Right lobe of liver (tissue), 6 donors: ENCODE measurements at regions not wholly inside any gene's neighbourhood (a gene's known extent, or its start where the extent isn't known, plus 50 kb on each side); places are given as distances from the start of the nearest gene placed in this dataset.

Source experiments
- ATAC-seq, 4 donors: fragments of 200-7000 bp; cut with Tn5 transposase; one replicate each; pipeline ENCODE4 v1.9.1; 2020; ENCODE audit warnings: mild to moderate bottlenecking in 4 of 4, moderate library complexity in 4 of 4
- DNase-seq, 3 donors: peaks; one replicate each; pipeline ENCODE4 v3.0.0-alpha.2; 2020
- H3K27ac ChIP-seq, 3 donors: fragments of 200-600 bp; one replicate each; pipeline ENCODE4 v1.8.0; 2022
- H3K27me3 ChIP-seq, 2 donors: fragments of 200-600 bp; one replicate each; pipeline ENCODE4 v1.8.0; 2022
- H3K36me3 ChIP-seq, 4 donors: fragments of 200-600 bp; sonication (generic) in 1 of 4; one replicate each; pipeline versions ENCODE4 v1.5.1 to v1.8.0; 2017 to 2022; ENCODE audit warnings: control low read depth in 1 of 4
- H3K4me1 ChIP-seq, 4 donors: fragments of 200-600 bp; sonication (generic) in 1 of 4; one replicate each; pipeline versions ENCODE4 v1.5.1 to v1.8.0; 2017 to 2022; ENCODE audit warnings: control low read depth in 1 of 4
- H3K4me3 ChIP-seq, 3 donors: fragments of 200-600 bp; one replicate each; pipeline ENCODE4 v1.8.0; 2022
- H3K9me3 ChIP-seq, 4 donors: fragments of 200-600 bp; sonication (generic) in 1 of 4; one replicate each; pipeline versions ENCODE4 v1.5.1 to v1.8.0; 2017 to 2022; ENCODE audit warnings: control low read depth in 1 of 4
- POLR2A ChIP-seq: fragments of 450-650 bp; IDR thresholded peaks from one replicate; pipeline ENCODE4 v1.6.1; 2017; ENCODE audit warnings: antibody characterized with exemption, mild to moderate bottlenecking
- WGBS: methylation state at CpG from one replicate; pipeline ENCODE4 v1.1.6; 2018; ENCODE audit warnings: low coverage, low lambda C conversion rate; ENCODE audit not compliant: insufficient coverage; ENCODE audit errors: missing lambda C conversion rate; 5-methylcytosine and 5-hydroxymethylcytosine counted together
- intact Hi-C, 2 donors: fragments of 100-400 bp; cut with DNase I; formaldehyde crosslinking; loops; one replicate each; pipeline versions ENCODE4 v1.11.2 to v1.14.1; 2022
- TF ChIP-seq, protein P1 (sequence below), 4 donors: fragments of 200-600 bp in 3 of 4; fragments of 450-650 bp in 1 of 4; IDR thresholded peaks; one replicate each; pipeline versions ENCODE4 v1.5.1 to v1.8.0; 2016 to 2022; ENCODE audit warnings: antibody characterized with exemption in 4 of 4, mild to moderate bottlenecking in 2 of 4
- donor health status: DM: no; HTN: yes; CAD: no.
- donor health status: DM: no; HTN: no; CAD: no.
- donor health status: DM: no; HTN: no; CAD: no.
- donor health status: DM: no; HTN: yes; CAD: no.
- donor health status: DM: no; HTN: yes; CAD: no.

GRCh38 chr13:48593536-48593935 lies 60.2 kb upstream of the CYSLTR2 start:
- ATAC-seq (no peak), DNase-seq (no peak)
- intact Hi-C loops: loop anchor here in 1 of 2 donors (10.0 kb wide), 1 partner anchor 171 kb away; no protein-coding TSS in a partner anchor

DNA sequence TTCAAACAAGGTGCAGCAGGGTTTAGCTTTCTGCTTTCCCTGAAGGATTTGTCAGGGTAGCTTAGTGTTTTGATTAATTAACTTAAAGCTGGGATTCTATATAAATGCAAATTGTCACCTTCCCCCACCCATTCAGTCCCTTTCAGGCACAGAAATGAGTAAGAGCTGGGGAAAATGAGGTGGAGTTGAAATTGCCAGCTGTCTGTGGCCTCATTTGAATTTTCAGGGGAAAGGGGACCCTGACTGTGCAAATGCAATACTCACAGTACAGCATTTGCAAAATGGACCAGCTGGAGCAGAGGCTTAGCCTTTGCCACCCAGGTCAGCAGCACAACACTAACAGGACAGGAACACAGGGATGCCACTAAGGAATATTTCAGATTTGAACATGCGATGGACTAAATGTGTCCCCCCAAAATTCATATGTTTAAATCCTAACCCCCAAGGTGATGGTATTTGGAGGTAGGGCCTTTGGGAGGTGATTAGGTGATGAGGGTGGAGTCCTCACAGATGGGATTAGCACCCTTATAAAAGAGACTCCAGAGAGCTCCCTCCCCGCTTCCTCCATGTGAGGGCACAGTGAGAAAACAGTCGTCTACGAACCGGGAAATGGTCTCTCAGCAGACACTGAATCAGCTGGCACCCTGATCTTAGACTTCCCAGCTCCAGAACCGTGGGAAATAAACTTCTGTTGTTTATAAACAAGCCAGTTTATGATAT lies 59.5 kb upstream of the CYSLTR2 start:
- Histone ChIP-seq H3K27ac (no peak overlapping the region), H3K4me3 (no peak overlapping the region), H3K27me3 (no peaks in the 10 kb centered on the region), H3K36me3 (no peaks in the 10 kb centered on the region), H3K9me3 (no peaks in the 10 kb centered on the region), H3K4me1 (no peaks in the 10 kb centered on the region)
- intact Hi-C loops: loop anchor here in 1 of 2 donors (10.0 kb wide), 1 partner anchor 171 kb away; no protein-coding TSS in a partner anchor
- WGBS: 37% methylated on average over 6 of the region's 6 CpGs
- no peak for DNase-seq
- ATAC-seq: peak in 2 of 4 donors; percentile 34 to 35
- no peak for TF ChIP-seq POLR2A

More at GRCh38 chr13:48593536-48593935, 60.2 kb upstream of the CYSLTR2 start:
- 75% methylated on average over 4 of the region's 4 CpGs for WGBS
- H3K27ac ChIP-seq: no peak overlapping the region
- H3K4me1 ChIP-seq: no peaks in the 10 kb centered on the region
- no peaks in the 10 kb centered on the region for H3K27me3 ChIP-seq
- H3K4me3 ChIP-seq: no peak overlapping the region
- no peaks in the 10 kb centered on the region for H3K9me3 ChIP-seq
- H3K36me3 ChIP-seq: no peaks in the 10 kb centered on the region
- TF ChIP-seq, protein P1, sequence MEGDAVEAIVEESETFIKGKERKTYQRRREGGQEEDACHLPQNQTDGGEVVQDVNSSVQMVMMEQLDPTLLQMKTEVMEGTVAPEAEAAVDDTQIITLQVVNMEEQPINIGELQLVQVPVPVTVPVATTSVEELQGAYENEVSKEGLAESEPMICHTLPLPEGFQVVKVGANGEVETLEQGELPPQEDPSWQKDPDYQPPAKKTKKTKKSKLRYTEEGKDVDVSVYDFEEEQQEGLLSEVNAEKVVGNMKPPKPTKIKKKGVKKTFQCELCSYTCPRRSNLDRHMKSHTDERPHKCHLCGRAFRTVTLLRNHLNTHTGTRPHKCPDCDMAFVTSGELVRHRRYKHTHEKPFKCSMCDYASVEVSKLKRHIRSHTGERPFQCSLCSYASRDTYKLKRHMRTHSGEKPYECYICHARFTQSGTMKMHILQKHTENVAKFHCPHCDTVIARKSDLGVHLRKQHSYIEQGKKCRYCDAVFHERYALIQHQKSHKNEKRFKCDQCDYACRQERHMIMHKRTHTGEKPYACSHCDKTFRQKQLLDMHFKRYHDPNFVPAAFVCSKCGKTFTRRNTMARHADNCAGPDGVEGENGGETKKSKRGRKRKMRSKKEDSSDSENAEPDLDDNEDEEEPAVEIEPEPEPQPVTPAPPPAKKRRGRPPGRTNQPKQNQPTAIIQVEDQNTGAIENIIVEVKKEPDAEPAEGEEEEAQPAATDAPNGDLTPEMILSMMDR (IDR thresholded peaks at IDR 0.05): no peak
- TF ChIP-seq POLR2A: no peak

DNA sequence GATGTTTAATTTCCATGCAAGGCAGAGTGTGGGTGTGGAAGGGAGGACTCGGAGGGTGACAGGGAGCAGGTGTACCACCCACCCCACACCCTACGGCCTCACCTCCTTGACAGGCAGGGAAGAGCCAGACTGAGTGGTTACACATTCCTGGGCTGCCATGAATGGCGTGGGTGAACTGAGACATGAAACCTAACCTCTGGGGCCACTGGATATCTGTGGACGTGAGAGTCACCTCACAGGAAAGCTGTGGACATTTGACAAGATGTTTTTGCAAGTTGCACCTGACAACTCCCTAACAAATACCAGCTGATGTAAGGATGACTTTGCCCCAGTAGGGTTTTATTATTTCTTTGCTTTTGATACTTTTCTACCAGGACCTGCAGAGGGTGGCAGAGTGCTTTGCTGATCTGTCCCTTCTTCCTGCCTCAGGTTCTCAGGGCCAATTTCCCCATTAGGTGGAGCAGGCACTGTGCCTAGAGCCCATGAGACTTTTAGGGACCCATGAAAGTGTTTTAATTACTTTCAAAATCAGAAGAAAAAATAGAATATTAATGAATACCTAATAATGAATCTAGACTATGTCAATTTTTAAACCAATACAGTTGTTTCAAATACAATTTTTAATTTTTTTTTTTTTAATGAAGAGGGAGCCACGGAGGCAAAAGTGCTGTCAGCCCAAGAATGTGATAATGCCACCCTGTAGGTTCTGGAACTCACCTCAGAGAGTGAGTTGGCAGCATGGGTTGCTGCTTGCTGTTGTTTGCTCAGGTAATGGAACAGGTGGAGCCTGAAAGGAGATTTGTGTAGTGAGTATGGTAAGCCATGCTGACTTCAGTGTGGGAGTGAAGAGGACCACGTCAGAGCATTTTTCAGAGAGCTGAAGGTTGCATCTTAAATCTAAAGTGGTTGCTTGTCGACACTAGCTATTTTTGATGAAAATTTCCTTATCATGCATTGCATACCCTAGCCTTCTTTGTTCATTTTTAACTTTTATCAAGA lies 58.0 kb upstream of the CYSLTR2 start:
- no peaks in the 10 kb centered on the region for H3K27me3 ChIP-seq
- TF ChIP-seq POLR2A: no peak
- TF ChIP-seq, protein P1 (IDR thresholded peaks at IDR 0.05): peak; percentile 61 to 89 (median 74)
- intact Hi-C loops: loop anchor here (5.0 to 10.0 kb wide), 2 partner anchors 169 to 172 kb away; no protein-coding TSS in a partner anchor
- peak; percentile 49 to 62 (median 60) for DNase-seq
- 39% methylated on average over 7 of the region's 7 CpGs for WGBS
- peak; percentile 86 to 99 (median 98) for ATAC-seq
- H3K36me3 ChIP-seq: no peaks in the 10 kb centered on the region
- no peaks in the 10 kb centered on the region for H3K4me1 ChIP-seq
- H3K9me3 ChIP-seq: no peaks in the 10 kb centered on the region
- H3K27ac ChIP-seq: no peak overlapping the region
- no peak overlapping the region for H3K4me3 ChIP-seq

DNA sequence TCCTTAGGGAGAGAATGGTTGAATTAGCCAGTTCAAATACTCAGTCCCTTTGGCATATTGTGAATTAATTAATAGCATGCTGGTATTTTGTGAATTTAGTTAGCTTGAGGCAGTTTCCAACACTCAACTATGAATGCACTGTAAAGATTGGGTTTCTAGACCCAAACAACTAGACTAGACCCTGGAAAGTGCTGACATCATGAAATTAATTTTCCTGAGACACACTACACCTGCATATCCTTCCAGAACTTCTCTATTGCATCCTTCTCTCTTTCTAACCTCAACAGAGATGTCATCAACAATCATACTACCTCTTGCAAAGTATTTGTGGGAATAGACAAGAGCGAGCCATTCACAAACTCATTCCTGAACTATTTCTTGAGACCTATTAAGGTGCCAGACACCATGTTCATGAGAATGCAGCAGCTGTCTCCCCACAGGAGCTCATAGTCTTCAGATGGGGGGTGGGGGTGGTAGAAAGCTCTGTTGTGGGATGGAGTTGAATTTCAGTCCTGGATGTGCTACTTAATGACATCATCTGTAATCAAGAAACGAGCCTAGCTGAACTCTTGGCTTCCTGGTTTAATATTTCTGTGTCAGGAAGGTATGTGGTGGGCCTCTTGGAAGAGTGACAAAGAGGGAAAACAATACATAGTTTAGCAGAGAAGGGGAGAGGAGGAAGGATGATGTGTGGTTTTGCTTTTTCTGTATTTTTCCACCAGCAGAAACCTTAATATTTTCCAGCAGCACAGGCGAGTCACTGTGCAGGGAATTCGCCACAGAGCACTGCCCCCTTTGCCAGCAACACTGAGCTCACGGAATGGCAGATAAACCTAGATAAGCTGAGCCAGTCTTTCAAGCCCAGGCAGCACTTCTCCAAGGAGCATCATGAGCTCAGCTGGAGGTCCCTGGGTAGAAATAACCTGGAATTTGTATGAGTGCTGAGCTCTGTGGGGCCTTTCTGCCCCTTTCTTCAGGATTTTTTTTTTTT lies 53.1 kb upstream of the CYSLTR2 start:
- peak; percentile 38 to 88 (median 50) for ATAC-seq
- 47% methylated on average over 5 of the region's 5 CpGs for WGBS
- intact Hi-C loops: no loop called here
- Histone ChIP-seq H3K4me1 (no peaks in the 10 kb centered on the region), H3K27me3 (no peaks in the 10 kb centered on the region), H3K4me3 (no peak overlapping the region), H3K27ac (no peak overlapping the region), H3K9me3 (no peaks in the 10 kb centered on the region), H3K36me3 (no peaks in the 10 kb centered on the region)
- no peak for TF ChIP-seq POLR2A
- TF ChIP-seq, protein P1 (IDR thresholded peaks at IDR 0.05): no peak
- DNase-seq: no peak
